Activated naive CD8-positive, alpha-beta T cell treated with anti-CD3 and anti-CD28 coated beads, Interleukin-2, amount 50 U/mL, for 24 hours (primary cell): ENCODE measurements at regions not wholly inside any gene's neighbourhood (a gene's known extent, or its start where the extent isn't known, plus 50 kb on each side); places are given as distances from the start of the nearest gene placed in this dataset.
A peak's percentile ranks its signal among the peaks of the same experiment; 100 is the strongest.

Experiments used
- ATAC-seq: fragments of 150-1000 bp; cut with Tn5 transposase; one replicate; pipeline ENCODE4 v1.10.0; 2021
- DNase-seq: peaks from one replicate; pipeline ENCODE4 v3.0.0; 2021
- H3K27ac Mint-ChIP-seq: one replicate; pipeline ENCODE4 v1.8.0; 2021; ENCODE audit warnings: mild to moderate bottlenecking, mixed read lengths
- H3K27me3 Mint-ChIP-seq: one replicate; pipeline ENCODE4 v1.8.0; 2021; ENCODE audit warnings: mixed read lengths
- H3K36me3 Mint-ChIP-seq: one replicate; pipeline ENCODE4 v1.8.0; 2021; ENCODE audit warnings: low read depth, mixed read lengths
- H3K4me1 Mint-ChIP-seq: one replicate; pipeline ENCODE4 v1.8.0; 2021; ENCODE audit warnings: mixed read lengths
- H3K4me3 Mint-ChIP-seq: one replicate; pipeline ENCODE4 v1.8.0; 2021; ENCODE audit warnings: mild to moderate bottlenecking, moderate library complexity, mixed read lengths
- H3K9me3 Mint-ChIP-seq: one replicate; pipeline ENCODE4 v1.8.0; 2021; ENCODE audit warnings: mixed read lengths

DNA sequence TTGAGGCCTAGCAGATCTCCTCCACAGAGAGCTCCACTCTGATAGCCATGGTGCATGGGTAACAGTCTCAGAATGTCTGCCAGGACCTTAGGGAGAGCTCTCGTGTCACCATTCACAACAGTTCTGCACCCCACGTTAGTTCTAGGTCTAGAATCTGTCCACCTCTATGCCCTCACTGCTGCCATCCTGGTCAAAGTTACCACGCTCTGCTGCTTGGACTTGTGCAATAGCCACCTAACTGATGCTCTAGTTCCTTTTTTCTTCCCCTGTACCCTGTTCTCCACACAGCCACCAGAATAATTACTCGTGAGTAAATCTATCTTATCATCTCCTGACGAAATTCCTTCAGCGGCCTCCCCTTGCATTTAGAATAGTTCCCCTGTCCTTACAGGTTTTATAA is 268.8 kb upstream of the GATB start:
- Mint-ChIP-seq H3K9me3 (no peaks in the 10 kb centered on the region), H3K4me1 (peaks cover 1% of the 10 kb centered on the region), H3K36me3 (no peaks in the 10 kb centered on the region), H3K27me3 (no peaks in the 10 kb centered on the region), H3K27ac (no peak overlapping the region), H3K4me3 (no peak overlapping the region)
- DNase-seq (no peak), ATAC-seq (no peak)

DNA sequence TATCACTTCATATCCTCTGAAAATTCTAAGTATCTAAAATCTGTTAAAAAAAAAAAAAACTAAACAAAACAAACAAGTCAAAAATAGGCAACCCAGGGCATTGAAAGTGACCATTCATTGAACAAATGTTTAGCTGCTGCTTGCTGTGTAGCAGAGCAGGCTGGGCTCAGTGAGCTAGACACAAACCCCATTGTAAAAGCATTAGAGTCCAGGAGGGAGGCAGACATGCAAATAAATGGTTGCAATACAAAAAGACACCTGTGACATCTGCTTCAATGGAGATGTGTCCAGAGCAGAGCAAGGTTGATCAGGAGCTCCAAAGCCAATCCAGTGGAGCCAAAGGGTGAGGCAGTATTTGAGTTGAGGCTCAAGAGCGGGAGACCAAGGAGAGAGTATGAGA is 267.3 kb upstream of the GATB start:
- H3K27ac Mint-ChIP-seq, result no peak overlapping the region
- H3K4me1 Mint-ChIP-seq, result peaks cover 1% of the 10 kb centered on the region
- H3K4me3 Mint-ChIP-seq, result no peak overlapping the region
- no peaks in the 10 kb centered on the region for H3K27me3 Mint-ChIP-seq
- DNase-seq, result no peak
- no peaks in the 10 kb centered on the region for H3K9me3 Mint-ChIP-seq
- H3K36me3 Mint-ChIP-seq, result no peaks in the 10 kb centered on the region
- ATAC-seq, result no peak

DNA sequence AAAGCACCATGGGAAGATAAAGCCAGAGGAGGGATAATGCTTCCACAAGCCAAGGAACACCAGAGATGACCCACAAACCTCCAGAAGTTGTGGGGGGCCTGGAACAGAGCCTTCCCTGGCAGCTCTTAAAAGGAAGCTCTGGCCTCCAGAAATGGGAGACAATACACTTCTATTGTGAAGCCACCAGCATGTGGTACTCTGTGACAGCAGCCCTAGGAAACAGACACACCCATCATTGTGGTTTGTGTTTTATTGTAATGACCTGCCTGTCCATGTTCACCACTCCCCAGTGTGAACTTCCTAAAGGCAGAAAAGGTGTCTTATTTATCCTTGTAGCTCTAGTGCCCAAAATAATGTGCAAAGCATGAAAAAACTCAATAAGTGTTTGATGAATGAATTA is 264.1 kb upstream of the GATB start:
- no peak overlapping the region for H3K27ac Mint-ChIP-seq
- no peak for ATAC-seq
- no peak overlapping the region for H3K4me3 Mint-ChIP-seq
- H3K36me3 Mint-ChIP-seq, result no peaks in the 10 kb centered on the region
- peaks cover 1% of the 10 kb centered on the region for H3K4me1 Mint-ChIP-seq
- no peak for DNase-seq
- H3K9me3 Mint-ChIP-seq, result no peaks in the 10 kb centered on the region
- no peaks in the 10 kb centered on the region for H3K27me3 Mint-ChIP-seq

DNA sequence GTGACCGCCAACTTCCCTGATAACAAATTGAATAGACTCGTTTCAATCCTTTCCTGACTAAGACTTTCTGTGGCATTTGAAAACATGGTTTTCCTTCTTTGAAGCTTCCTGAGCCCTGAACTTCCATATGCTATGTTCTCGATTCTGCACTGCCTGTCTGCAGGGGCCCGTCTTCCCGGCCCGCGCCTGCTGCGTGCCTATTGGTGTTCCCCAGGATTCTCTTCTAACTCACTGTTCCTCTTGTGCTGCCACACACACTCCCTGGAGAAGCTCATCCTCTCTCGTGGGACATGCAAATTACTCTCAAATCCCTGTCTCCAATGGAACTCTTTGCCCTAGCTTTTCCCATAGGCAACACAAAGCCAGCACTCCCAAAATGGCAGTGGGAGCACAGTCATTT is 262.9 kb upstream of the GATB start:
- Mint-ChIP-seq H3K4me3 (no peak overlapping the region), H3K27ac (no peak overlapping the region), H3K27me3 (no peaks in the 10 kb centered on the region), H3K9me3 (no peaks in the 10 kb centered on the region), H3K36me3 (no peaks in the 10 kb centered on the region), H3K4me1 (peaks cover 1% of the 10 kb centered on the region)
- DNase-seq (no peak), ATAC-seq (no peak)

DNA sequence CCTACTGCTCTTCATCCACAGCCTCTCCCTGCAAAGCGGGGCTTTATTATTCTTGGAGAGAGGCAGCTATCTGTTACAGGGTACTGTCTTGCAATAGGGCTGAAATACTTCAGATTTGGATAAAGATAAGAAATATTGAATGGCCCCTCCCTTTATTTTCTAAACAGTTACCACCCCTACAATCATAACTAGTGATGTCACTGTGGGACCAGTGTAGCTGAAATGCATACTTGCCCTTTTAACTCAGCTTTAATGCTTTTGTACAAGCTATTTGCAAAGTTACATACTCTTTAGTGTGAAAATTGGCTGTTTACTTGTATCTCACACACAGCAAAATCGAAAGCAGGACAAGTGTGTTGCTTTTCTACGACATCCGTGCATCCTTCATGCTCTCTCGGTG is 261.7 kb upstream of the GATB start:
- Mint-ChIP-seq H3K36me3 (no peaks in the 10 kb centered on the region), H3K27me3 (no peaks in the 10 kb centered on the region), H3K4me3 (no peak overlapping the region), H3K4me1 (peaks cover 1% of the 10 kb centered on the region), H3K27ac (no peak overlapping the region), H3K9me3 (no peaks in the 10 kb centered on the region)
- DNase-seq, result no peak
- ATAC-seq, result no peak

DNA sequence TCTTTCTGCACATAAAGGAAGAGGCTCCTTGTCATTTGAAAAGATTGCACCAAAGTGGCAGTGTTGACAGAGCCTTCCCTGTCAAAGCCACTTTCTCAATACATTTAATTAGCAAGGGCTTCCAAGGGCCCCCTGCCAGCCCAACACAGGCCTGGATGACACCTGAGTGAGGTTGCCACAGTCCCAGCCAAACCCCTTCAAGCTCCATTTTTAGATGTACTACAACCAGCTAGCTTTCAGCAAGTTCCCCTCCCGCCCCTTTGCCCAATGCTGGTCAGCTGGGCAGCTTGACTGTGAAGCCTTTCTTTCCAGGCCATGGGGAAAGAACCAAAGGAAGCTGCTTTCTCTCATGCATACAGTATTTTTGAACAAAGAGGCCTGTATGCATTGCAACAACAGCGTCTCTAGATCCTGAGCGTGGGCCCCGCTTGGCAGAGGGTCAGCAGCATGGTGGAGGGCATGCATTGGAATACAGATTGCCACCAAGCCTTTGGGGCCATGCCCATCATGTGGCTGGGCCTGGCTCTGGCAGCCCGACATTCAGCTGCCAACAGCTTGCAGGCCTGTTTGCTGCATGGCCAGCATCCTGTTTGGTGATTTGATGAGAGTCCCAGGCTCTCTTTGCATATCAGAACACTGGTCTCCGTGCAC is 261.1 kb upstream of the GATB start:
- Mint-ChIP-seq H3K27me3 (no peaks in the 10 kb centered on the region), H3K9me3 (no peaks in the 10 kb centered on the region), H3K36me3 (no peaks in the 10 kb centered on the region), H3K4me1 (peaks cover 1% of the 10 kb centered on the region), H3K4me3 (no peak overlapping the region), H3K27ac (no peak overlapping the region)
- no peak for ATAC-seq
- no peak for DNase-seq

DNA sequence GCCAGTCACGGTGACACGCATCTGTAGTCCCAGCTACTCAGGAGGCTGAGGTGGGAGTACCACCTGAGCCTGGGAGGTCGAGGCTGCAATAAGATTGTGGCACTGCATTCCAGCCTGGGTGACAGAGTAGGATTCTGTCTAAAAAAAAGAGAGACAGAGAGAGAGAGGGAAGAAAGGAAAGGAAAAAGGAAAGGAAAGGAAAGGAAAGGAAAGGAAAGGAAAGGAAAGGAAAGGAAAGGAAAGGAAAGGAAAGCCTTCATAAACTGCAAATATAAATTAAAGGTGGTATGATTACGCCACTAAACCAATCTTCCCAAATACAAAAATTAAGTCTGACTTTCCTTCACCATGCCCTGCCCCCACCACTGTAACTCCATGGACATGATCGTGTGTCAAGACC is 259.3 kb upstream of the GATB start:
- H3K4me3 Mint-ChIP-seq, result no peak overlapping the region
- H3K27ac Mint-ChIP-seq, result no peak overlapping the region
- no peaks in the 10 kb centered on the region for H3K27me3 Mint-ChIP-seq
- H3K4me1 Mint-ChIP-seq, result peaks cover 1% of the 10 kb centered on the region
- ATAC-seq (no peak), DNase-seq (no peak)
- H3K36me3 Mint-ChIP-seq, result no peaks in the 10 kb centered on the region
- no peaks in the 10 kb centered on the region for H3K9me3 Mint-ChIP-seq

DNA sequence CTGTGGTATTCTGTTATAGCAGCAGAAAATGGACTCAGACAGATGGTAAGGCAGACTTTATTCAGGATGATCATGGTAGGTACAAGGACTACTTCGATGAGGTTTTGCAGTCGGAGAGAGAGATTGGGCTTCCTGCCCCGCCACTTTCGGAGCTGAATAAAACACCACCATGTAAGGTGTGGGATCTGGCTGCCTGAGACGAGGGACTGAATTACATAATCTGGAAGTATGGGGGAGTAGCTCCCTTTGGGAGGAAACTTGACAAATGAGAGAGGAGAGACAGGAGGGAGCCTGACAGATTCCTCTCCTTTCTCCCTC is 255.5 kb upstream of the GATB start:
- Mint-ChIP-seq H3K4me1 (peaks cover 23% of the 10 kb centered on the region), H3K9me3 (peaks cover 5% of the 10 kb centered on the region), H3K27ac (no peak overlapping the region), H3K4me3 (no peak overlapping the region), H3K36me3 (no peaks in the 10 kb centered on the region), H3K27me3 (no peaks in the 10 kb centered on the region)
- DNase-seq (no peak), ATAC-seq (no peak)

DNA sequence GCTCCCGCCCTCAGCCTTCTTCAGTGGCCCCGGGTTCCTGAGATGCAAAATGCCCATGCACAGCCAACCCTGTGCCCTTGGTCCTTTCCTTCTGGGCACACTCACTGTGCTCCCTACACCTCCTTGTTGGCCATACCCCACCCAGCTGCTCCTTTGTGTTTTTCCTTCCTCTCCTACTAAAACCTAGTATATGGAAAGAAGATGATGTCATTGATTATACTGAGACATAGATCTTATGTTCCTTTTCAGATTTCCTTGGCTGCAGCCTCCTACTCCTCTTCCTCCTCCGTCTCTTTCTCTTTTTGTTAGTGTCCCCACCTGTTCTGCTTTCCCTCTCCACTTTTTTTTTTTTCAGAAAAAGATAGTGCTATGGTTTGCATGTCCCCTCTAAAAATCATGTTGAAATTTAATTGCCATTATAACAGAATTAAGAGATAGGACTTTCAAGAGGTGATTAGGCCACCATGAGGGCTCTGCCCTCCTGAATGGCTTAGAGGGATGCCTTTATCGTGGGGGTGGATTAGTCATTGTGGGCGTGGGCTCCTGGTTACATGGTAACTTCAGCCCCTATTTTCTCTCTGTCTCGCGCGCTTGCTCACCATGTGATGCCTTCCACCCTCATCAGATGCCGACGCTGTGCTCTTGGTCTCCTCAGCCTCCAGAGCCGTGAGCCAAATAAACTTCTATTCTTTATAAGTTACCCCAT is 254.9 kb upstream of the GATB start:
- Mint-ChIP-seq H3K36me3 (no peaks in the 10 kb centered on the region), H3K4me1 (peaks cover 28% of the 10 kb centered on the region), H3K9me3 (peaks cover 5% of the 10 kb centered on the region), H3K27ac (no peak overlapping the region), H3K4me3 (no peak overlapping the region), H3K27me3 (no peaks in the 10 kb centered on the region)
- ATAC-seq (no peak), DNase-seq (no peak)

DNA sequence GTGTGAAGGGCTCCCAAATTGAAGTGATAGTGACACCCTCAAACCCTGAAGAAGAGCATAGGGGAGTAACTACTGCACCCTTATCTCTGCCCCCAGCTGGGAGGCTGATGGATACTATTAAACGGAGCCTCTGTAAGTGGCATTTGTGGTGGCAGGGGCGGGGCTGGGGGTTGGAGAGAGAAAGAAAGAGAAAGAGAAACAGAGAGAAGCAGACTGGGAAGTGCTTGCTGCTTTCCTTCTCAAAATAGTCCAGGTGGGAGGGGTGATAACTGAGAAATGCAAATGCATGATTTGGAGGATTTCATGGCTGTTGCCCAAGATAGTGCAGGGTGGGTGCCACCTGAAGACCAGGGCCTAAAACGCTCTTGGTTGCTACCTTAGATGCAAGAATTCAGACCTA is 253.5 kb upstream of the GATB start:
- H3K4me1 Mint-ChIP-seq, result peaks cover 35% of the 10 kb centered on the region
- no peak overlapping the region for H3K27ac Mint-ChIP-seq
- DNase-seq, result peak; percentile 45
- H3K9me3 Mint-ChIP-seq, result peaks cover 5% of the 10 kb centered on the region
- H3K4me3 Mint-ChIP-seq, result no peak overlapping the region
- H3K36me3 Mint-ChIP-seq, result no peaks in the 10 kb centered on the region
- no peaks in the 10 kb centered on the region for H3K27me3 Mint-ChIP-seq
- peak; percentile 58 for ATAC-seq

DNA sequence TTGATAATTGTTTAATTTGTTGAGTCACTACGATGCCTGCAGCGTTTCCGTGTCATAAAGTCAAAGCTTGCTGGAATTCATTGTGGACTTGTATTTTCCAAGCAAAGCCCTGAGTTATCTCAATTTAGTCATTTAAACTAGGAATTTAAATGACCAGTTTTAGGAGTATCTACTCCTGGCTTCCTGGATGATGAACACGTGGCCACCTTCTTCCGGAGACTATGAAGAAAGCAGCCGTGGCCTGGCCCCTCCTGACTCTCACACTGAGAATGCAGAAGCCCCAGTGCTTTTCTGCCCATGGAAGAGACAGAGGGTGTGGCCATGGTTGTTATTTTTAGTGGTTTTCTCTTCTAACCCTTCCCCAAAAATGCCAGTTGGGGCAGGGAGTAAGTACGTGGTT is 250.7 kb upstream of the GATB start:
- Mint-ChIP-seq H3K9me3 (peaks cover 5% of the 10 kb centered on the region), H3K36me3 (no peaks in the 10 kb centered on the region), H3K27ac (no peak overlapping the region), H3K27me3 (no peaks in the 10 kb centered on the region), H3K4me1 (peaks cover 35% of the 10 kb centered on the region), H3K4me3 (no peak overlapping the region)
- ATAC-seq (no peak), DNase-seq (no peak)

DNA sequence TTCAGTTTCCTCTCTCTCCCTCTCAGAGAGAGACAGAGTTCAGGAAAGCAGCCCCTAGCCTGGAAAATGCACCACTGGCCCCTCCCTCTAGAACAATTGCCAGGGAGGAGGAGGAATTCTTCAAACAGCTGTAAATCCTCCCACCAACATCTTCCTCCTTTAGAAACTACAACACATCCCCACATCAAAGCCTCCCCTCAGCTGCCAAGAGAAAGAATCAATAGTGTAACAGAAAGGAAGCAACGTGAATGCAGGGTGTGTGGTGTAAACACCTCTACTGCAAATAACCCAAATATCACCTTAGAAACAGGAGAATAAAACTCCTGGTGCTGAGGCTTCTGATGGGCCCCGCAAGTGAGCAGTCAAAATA is 249.9 kb upstream of the GATB start:
- ATAC-seq, result no peak
- Mint-ChIP-seq H3K4me1 (peaks cover 35% of the 10 kb centered on the region), H3K27me3 (no peaks in the 10 kb centered on the region), H3K4me3 (no peak overlapping the region), H3K9me3 (peaks cover 5% of the 10 kb centered on the region), H3K36me3 (no peaks in the 10 kb centered on the region), H3K27ac (no peak overlapping the region)
- DNase-seq, result no peak

DNA sequence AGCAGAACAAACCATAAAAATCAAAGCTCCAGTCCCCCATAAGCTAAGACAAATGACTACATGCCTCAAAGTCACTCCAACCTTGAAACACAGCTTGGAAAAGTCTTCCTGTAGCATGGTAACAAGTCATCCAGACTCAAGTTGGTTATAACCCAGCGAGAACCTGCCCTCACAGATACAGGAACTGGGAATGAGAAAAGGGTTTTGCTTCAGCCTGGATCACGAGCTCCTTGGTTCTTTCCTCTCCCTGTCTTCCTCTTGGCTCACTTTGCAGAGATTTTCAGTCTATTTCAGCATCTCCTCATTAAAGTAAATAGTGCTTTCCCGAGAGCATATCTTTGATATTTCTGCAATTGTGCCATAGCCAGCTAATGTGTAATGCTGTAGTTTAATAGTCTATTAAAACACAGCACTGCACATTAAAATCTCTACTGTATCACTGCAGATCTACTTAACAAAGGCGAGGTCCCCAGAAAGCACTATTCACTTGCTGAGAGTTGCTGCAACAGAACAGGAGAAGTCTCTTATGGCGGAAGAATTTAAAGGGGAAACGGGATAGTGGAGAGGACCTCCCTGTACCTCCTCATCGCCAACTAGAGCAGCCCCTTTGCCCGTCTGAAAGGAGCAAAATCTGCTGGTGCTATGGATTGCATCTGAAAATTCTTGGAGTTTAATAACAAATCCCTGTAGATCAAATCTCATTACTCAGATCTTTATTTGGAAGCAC is 249.3 kb upstream of the GATB start:
- DNase-seq (no peak), ATAC-seq (no peak)
- Mint-ChIP-seq H3K27me3 (no peaks in the 10 kb centered on the region), H3K4me3 (no peak overlapping the region), H3K36me3 (no peaks in the 10 kb centered on the region), H3K4me1 (peaks cover 35% of the 10 kb centered on the region), H3K27ac (no peak overlapping the region), H3K9me3 (peaks cover 5% of the 10 kb centered on the region)

DNA sequence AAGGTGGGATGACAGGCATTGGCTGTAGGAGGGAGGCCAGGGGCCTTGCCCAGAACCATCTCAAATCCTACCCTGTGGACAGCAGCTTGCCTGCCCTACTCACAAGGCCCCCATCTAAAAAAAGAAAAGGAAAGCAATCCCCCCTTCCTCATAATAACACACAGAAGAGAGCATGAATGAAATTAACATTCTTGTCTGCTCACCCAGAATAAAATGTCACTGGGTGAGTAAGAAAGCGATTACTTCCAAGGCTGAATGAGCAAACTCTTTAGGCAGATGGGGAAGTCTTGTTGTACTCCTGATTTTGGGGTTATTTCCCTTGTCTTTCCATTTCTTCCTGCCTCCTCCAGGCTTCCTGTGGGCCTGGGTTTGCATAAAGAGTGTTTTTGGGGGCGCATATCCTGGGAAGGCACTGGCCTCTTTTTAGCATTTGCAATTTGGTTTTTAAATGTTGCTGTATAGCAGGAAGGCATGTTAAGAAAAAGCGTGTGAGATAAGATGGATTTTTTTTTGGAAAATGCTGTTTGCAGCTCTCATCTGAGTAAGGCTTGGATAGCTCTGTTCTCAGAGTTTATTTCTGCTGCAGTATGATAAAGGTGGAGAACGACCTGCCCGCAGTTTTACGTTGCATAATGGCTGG is 248.3 kb upstream of the GATB start:
- ATAC-seq (no peak), DNase-seq (no peak)
- H3K27ac Mint-ChIP-seq, result no peak overlapping the region
- H3K4me3 Mint-ChIP-seq, result no peak overlapping the region
- H3K27me3 Mint-ChIP-seq, result no peaks in the 10 kb centered on the region
- H3K4me1 Mint-ChIP-seq, result peaks cover 27% of the 10 kb centered on the region
- no peaks in the 10 kb centered on the region for H3K36me3 Mint-ChIP-seq
- peaks cover 8% of the 10 kb centered on the region for H3K9me3 Mint-ChIP-seq

DNA sequence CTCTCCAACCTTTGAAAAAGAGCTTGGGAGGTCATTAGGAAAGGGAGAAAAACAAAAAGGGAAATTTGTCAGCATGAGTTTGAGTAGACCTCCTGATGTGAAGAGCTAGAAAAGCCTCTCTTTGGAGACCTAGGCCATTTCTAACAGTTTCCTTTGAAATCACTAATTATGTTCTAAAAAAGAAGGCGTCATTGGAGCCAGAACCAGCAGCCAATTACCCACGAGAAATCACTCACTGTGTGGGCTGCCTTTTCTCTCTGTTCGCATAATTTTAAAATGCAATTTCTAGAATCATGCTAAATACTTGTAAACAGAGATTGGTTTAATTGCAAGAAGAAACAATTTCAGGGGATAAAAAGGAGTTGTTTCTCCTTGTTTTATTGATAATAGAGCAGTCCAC is 246.3 kb upstream of the GATB start:
- Mint-ChIP-seq H3K4me3 (no peak overlapping the region), H3K9me3 (peaks cover 6% of the 10 kb centered on the region), H3K27me3 (peaks cover 3% of the 10 kb centered on the region), H3K36me3 (no peaks in the 10 kb centered on the region), H3K27ac (no peak overlapping the region), H3K4me1 (peaks cover 26% of the 10 kb centered on the region)
- DNase-seq (no peak), ATAC-seq (no peak)
